ENCODE measurements at regions not wholly inside any gene's neighbourhood (a gene's known extent, or its start where the extent isn't known, plus 50 kb on each side); places are given as distances from the start of the nearest gene placed in this dataset.

DNA sequence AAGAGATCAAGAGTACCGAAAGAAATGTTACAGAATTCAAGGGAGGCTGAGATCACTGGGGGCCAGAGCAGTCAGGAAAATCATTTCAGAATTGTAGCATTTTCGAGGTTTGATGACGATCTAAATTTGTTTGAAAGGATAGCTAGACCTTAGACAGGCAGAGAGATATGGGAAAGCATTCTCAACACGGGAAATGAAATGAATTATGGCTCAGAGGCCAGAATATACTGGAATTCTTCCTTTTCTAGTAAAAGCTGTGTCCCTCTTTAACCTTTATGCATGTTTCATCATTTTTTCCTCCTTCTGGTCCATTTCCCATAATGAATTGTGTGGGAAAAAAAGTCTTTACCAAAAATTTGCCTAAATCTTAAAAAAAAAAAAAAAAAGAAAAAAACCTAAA is 78.8 kb downstream of the NABP1 start:
- H3K4me2 ChIP-seq (ENCODE audit: insufficient read depth, low read length): no peak overlapping the region
- dilution Hi-C loops (cut with MboI; ENCODE audit: extremely low pct_ligation_motif_present, low sequenced_read_pairs) (no loop called here), intact Hi-C loops (cut with micrococcal nuclease) (loop anchor here (5.0 kb wide), 1 partner anchor 531 kb away; no protein-coding TSS in a partner anchor)
- ChIA-PET POLR2A (no interaction called here), CTCF (interaction anchor here (1.3 to 3.6 kb wide), 5 partner anchors 16 to 406 kb away, joined by 3 to 42 read pairs (median 8); no protein-coding TSS in a partner anchor)
- no peaks in the 10 kb centered on the region for H3K9me3 ChIP-seq (replicated peaks; ENCODE audit: control insufficient read depth, insufficient read depth, low read length)
- no peak overlapping the region for H2AFZ ChIP-seq (ENCODE audit: low read depth, low read length)
- H3K4me3 ChIP-seq (replicated peaks in 1 of 3; ENCODE audit: insufficient read depth in 1 of 3, low read depth in 1 of 3, low read length in 3 of 3): no peak overlapping the region
- peaks cover 10 to 14% of the 10 kb centered on the region in 2 experiments for H3K27me3 ChIP-seq (ENCODE audit: control insufficient read depth in 2 of 2, insufficient read depth in 2 of 2, low read length in 2 of 2)
- H3K4me1 ChIP-seq (ENCODE audit: control insufficient read depth, extremely low read depth, insufficient read depth, low read length): no peaks in the 10 kb centered on the region
- H3K36me3 ChIP-seq (ENCODE audit: control insufficient read depth in 2 of 2, extremely low read depth in 1 of 2, insufficient read depth in 2 of 2, low read length in 2 of 2): no peaks in the 10 kb centered on the region
- H3K9me1 ChIP-seq (replicated peaks; ENCODE audit: control insufficient read depth, extremely low read depth, insufficient read depth, low read length): no peaks in the 10 kb centered on the region
- FAIRE-seq (no peak), DNase-seq (ENCODE audit: low read depth, low spot score) (no peak)
- H3K9ac ChIP-seq (replicated peaks; ENCODE audit: extremely low read depth, insufficient read depth, low read length): no peak overlapping the region
- TF ChIP-seq, protein P1, sequence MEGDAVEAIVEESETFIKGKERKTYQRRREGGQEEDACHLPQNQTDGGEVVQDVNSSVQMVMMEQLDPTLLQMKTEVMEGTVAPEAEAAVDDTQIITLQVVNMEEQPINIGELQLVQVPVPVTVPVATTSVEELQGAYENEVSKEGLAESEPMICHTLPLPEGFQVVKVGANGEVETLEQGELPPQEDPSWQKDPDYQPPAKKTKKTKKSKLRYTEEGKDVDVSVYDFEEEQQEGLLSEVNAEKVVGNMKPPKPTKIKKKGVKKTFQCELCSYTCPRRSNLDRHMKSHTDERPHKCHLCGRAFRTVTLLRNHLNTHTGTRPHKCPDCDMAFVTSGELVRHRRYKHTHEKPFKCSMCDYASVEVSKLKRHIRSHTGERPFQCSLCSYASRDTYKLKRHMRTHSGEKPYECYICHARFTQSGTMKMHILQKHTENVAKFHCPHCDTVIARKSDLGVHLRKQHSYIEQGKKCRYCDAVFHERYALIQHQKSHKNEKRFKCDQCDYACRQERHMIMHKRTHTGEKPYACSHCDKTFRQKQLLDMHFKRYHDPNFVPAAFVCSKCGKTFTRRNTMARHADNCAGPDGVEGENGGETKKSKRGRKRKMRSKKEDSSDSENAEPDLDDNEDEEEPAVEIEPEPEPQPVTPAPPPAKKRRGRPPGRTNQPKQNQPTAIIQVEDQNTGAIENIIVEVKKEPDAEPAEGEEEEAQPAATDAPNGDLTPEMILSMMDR (IDR thresholded peaks at IDR 0.05; ENCODE audit: extremely low read depth in 1 of 2, insufficient read depth in 1 of 2, low read depth in 1 of 2, low read length in 2 of 2): no peak
- no peak for TF ChIP-seq FOS (IDR thresholded peaks at IDR 0.05; ENCODE audit: borderline replicate concordance, insufficient read depth, low read length)
- TF ChIP-seq EZH2 (IDR thresholded peaks at IDR 0.05; ENCODE audit: borderline replicate concordance, low read depth, low read length, severe bottlenecking): no peak
- no peak for TF ChIP-seq POLR2A (IDR thresholded peaks at IDR 0.05; ENCODE audit: low read depth, low read length)
- TF ChIP-seq MYC (IDR thresholded peaks at IDR 0.05; ENCODE audit: low read depth, low read length): no peak
- no peak for TF ChIP-seq JUN (IDR thresholded peaks at IDR 0.05; ENCODE audit: borderline replicate concordance, insufficient read depth, insufficient read length, low read depth)
- no peak for TF ChIP-seq POLR2AphosphoS5 (IDR thresholded peaks at IDR 0.05; ENCODE audit: insufficient read depth, low read depth, low read length)
- no TSS peak for BruUV-seq (replicated peaks)
- no peaks in the 10 kb centered on the region for H3K79me2 ChIP-seq (ENCODE audit: control insufficient read depth, insufficient read depth, low read length)
- H3K27ac ChIP-seq (ENCODE audit: insufficient read depth, low read depth, low read length): no peak overlapping the region
- no peaks in the 10 kb centered on the region for H4K20me1 ChIP-seq (replicated peaks; ENCODE audit: control insufficient read depth, extremely low read depth, insufficient read depth, low read length)
